ENCODE measurements at regions not wholly inside any gene's neighbourhood (a gene's known extent, or its start where the extent isn't known, plus 50 kb on each side); places are given as distances from the start of the nearest gene placed in this dataset.

GRCh38 chr13:83272652-83273240 is 609.5 kb downstream of the SLITRK1 start:
- DNase-seq (ENCODE audit: low read depth), result no peak
- Histone ChIP-seq H3K27me3 (ENCODE audit: control insufficient read depth, insufficient read depth, low read length) (no peaks in the 10 kb centered on the region), H3K4me3 (ENCODE audit: low read depth, low read length) (no peak overlapping the region), H3K36me3 (ENCODE audit: control insufficient read depth, insufficient read depth, low read length) (no peaks in the 10 kb centered on the region)
- TF ChIP-seq, protein P1, sequence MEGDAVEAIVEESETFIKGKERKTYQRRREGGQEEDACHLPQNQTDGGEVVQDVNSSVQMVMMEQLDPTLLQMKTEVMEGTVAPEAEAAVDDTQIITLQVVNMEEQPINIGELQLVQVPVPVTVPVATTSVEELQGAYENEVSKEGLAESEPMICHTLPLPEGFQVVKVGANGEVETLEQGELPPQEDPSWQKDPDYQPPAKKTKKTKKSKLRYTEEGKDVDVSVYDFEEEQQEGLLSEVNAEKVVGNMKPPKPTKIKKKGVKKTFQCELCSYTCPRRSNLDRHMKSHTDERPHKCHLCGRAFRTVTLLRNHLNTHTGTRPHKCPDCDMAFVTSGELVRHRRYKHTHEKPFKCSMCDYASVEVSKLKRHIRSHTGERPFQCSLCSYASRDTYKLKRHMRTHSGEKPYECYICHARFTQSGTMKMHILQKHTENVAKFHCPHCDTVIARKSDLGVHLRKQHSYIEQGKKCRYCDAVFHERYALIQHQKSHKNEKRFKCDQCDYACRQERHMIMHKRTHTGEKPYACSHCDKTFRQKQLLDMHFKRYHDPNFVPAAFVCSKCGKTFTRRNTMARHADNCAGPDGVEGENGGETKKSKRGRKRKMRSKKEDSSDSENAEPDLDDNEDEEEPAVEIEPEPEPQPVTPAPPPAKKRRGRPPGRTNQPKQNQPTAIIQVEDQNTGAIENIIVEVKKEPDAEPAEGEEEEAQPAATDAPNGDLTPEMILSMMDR (IDR thresholded peaks at IDR 0.05; ENCODE audit: insufficient read depth, low read length, poor library complexity, severe bottlenecking), result no peak

GRCh38 chr13:83272076-83272475 is 610.2 kb downstream of the SLITRK1 start:
- TF ChIP-seq, protein P1 (IDR thresholded peaks at IDR 0.05; ENCODE audit: insufficient read depth, low read length, poor library complexity, severe bottlenecking), result no peak

DNA sequence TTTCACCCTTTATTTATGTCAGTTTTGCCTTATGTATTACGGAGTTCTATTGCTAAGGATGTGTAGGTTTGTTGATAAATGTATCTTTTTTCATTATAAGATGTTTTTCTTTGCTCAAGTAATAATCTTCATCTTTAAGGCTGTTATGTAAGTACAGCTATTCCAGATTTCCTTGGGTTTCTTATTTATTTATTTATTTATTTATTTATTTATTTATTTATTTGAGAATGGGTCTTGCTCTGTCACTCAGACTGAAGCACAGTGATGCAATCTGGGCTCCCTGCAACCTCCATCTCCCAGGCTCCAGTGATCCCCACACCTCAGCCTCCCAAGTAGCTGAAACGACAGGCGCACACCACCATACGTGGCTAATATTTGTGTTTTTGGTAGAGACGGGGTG is 617.0 kb downstream of the SLITRK1 start:
- Histone ChIP-seq H3K4me3 (ENCODE audit: low read depth, low read length) (no peak overlapping the region), H3K27me3 (ENCODE audit: control insufficient read depth, insufficient read depth, low read length) (no peaks in the 10 kb centered on the region), H3K36me3 (ENCODE audit: control insufficient read depth, insufficient read depth, low read length) (no peaks in the 10 kb centered on the region)
- DNase-seq (ENCODE audit: low read depth), result no peak
- TF ChIP-seq, protein P1 (IDR thresholded peaks at IDR 0.05; ENCODE audit: insufficient read depth, low read length, poor library complexity, severe bottlenecking), result no peak

More at GRCh38 chr13:83272076-83272475, 610.2 kb downstream of the SLITRK1 start:
- no peak for DNase-seq (ENCODE audit: low read depth)
- H3K4me3 ChIP-seq (ENCODE audit: low read depth, low read length), result no peak overlapping the region
- H3K27me3 ChIP-seq (ENCODE audit: control insufficient read depth, insufficient read depth, low read length), result no peaks in the 10 kb centered on the region
- no peaks in the 10 kb centered on the region for H3K36me3 ChIP-seq (ENCODE audit: control insufficient read depth, insufficient read depth, low read length)

DNA sequence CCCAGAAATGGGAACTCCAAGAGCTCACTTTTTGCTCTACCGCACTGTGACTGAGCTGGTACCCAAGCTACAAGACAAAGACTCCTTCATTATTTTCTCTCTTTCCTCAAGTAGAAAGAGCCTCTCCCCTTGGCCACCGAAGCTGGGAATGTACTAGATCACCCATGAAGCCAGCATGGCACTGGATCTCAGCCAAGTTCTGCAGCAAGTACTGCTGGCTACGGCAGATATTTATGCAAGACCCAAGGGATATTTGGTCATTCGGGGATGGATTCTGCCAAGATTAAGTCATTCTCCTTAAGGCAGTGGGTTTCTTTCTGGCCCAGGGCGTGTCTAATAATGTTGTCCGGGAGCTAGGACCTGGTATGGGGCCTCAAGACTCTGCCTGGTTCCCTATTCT is 633.5 kb downstream of the SLITRK1 start:
- Histone ChIP-seq H3K27me3 (ENCODE audit: control insufficient read depth, insufficient read depth, low read length) (no peaks in the 10 kb centered on the region), H3K36me3 (ENCODE audit: control insufficient read depth, insufficient read depth, low read length) (no peaks in the 10 kb centered on the region), H3K4me3 (ENCODE audit: low read depth, low read length) (no peak overlapping the region)
- DNase-seq (ENCODE audit: low read depth), result no peak
- TF ChIP-seq, protein P1 (IDR thresholded peaks at IDR 0.05; ENCODE audit: insufficient read depth, low read length, poor library complexity, severe bottlenecking), result no peak

GRCh38 chr13:83232626-83233025 is 649.6 kb downstream of the SLITRK1 start:
- H3K4me3 ChIP-seq (ENCODE audit: low read depth, low read length), result no peak overlapping the region
- DNase-seq (ENCODE audit: low read depth), result no peak
- TF ChIP-seq, protein P1 (IDR thresholded peaks at IDR 0.05; ENCODE audit: insufficient read depth, low read length, poor library complexity, severe bottlenecking), result no peak
- no peaks in the 10 kb centered on the region for H3K36me3 ChIP-seq (ENCODE audit: control insufficient read depth, insufficient read depth, low read length)
- no peaks in the 10 kb centered on the region for H3K27me3 ChIP-seq (ENCODE audit: control insufficient read depth, insufficient read depth, low read length)
